Dedifferentiated amniotic fluid mesenchymal stem cell (primary cell): ENCODE measurements at regions not wholly inside any gene's neighbourhood (a gene's known extent, or its start where the extent isn't known, plus 50 kb on each side); places are given as distances from the start of the nearest gene placed in this dataset.

Experiments used
- DNase-seq: peaks from one replicate; pipeline ENCODE4 v3.0.0-alpha.2; 2016; ENCODE audit errors: extremely low spot score

- no peak for DNase-seq
These were observed 59.5 kb upstream of the TGM3 start for GRCh38 chr20:2236256-2236655.

GRCh38 chr20:2237059-2237458 lies 58.7 kb upstream of the TGM3 start:
- peak; percentile 98 for DNase-seq

GRCh38 chr20:2238601-2239000 lies 57.2 kb upstream of the TGM3 start:
- DNase-seq = no peak

- no peak for DNase-seq
These were observed 55.0 kb upstream of the TGM3 start for GRCh38 chr20:2240835-2241234.

- DNase-seq = no peak
These were observed 53.1 kb upstream of the TGM3 start for GRCh38 chr20:2242678-2243077.

GRCh38 chr20:2244523-2244922 lies 51.3 kb upstream of the TGM3 start:
- DNase-seq = no peak

GRCh38 chr20:2244993-2245392 lies 50.8 kb upstream of the TGM3 start:
- DNase-seq = no peak

GRCh38 chr20:2245637-2246036 lies 50.2 kb upstream of the TGM3 start:
- no peak for DNase-seq
